SK-N-SH treated with all-trans-retinoic acid at 6 μM for 48 hours (cell line): ENCODE measurements at regions not wholly inside any gene's neighbourhood (a gene's known extent, or its start where the extent isn't known, plus 50 kb on each side); places are given as distances from the start of the nearest gene placed in this dataset.

Source experiments
- ATAC-seq: fragments of 200-7000 bp; cut with Tn5 transposase; 3 replicates; pipeline ENCODE4 v1.9.1; 2020; ENCODE audit warnings: mild to moderate bottlenecking, moderate library complexity
- ARNTL ChIP-seq: fragments of 450-650 bp; formaldehyde crosslinking; IDR thresholded peaks from 2 replicates; pipeline ENCODE4 v1.5.0; 2020; ENCODE audit warnings: low read depth, mild to moderate bottlenecking, moderate library complexity, borderline replicate concordance
- CSDC2 ChIP-seq: fragments of 250-450 bp; sonication (Bioruptor Pico); IDR thresholded peaks from 2 replicates; pipeline ENCODE4 v1.5.0; 2020; ENCODE audit warnings: mild to moderate bottlenecking, moderate library complexity
- ESRRG ChIP-seq: fragments of 250-450 bp; sonication (Bioruptor Pico); IDR thresholded peaks from 2 replicates; pipeline ENCODE4 v1.6.1; 2021; ENCODE audit warnings: mild to moderate bottlenecking
- GLIS3 ChIP-seq: fragments of 250-450 bp; sonication (Bioruptor Pico); IDR thresholded peaks from 2 replicates; pipeline ENCODE4 v1.5.0; 2020; ENCODE audit warnings: mild to moderate bottlenecking, moderate library complexity
- ISL1 ChIP-seq: fragments of 250-450 bp; sonication (Bioruptor Pico); IDR thresholded peaks from 2 replicates; pipeline ENCODE4 v2.1.2; 2022; ENCODE audit warnings: mild to moderate bottlenecking, moderate library complexity
- OSR1 ChIP-seq: fragments of 250-450 bp; sonication (Bioruptor Pico); IDR thresholded peaks from 2 replicates; pipeline ENCODE4 v1.8.0; 2022; ENCODE audit warnings: moderate library complexity, mild to moderate bottlenecking, inconsistent platforms
- PPARA ChIP-seq: fragments of 250-450 bp; sonication (Bioruptor Pico); IDR thresholded peaks from 2 replicates; pipeline ENCODE4 v1.5.0; 2020; ENCODE audit warnings: mild to moderate bottlenecking, borderline replicate concordance
- RARB ChIP-seq: fragments of 250-450 bp; sonication (Bioruptor Pico); IDR thresholded peaks from 2 replicates; pipeline ENCODE4 v1.8.0; 2021; ENCODE audit warnings: mild to moderate bottlenecking, moderate library complexity
- SNAI2 ChIP-seq: fragments of 250-450 bp; sonication (Bioruptor Pico); IDR thresholded peaks from 2 replicates; pipeline ENCODE4 v1.5.0; 2020; ENCODE audit warnings: mild to moderate bottlenecking, moderate library complexity
- TCF4 ChIP-seq: fragments of 250-450 bp; sonication (Bioruptor Pico); IDR thresholded peaks from 2 replicates; pipeline ENCODE4 v1.8.0; 2021; ENCODE audit warnings: mild to moderate bottlenecking, moderate library complexity, borderline replicate concordance
- TOX ChIP-seq: fragments of 250-450 bp; sonication (Bioruptor Pico); IDR thresholded peaks from 2 replicates; pipeline ENCODE4 v1.8.0; 2021; ENCODE audit warnings: mild to moderate bottlenecking, moderate library complexity, borderline replicate concordance
- ZFP3 ChIP-seq: fragments of 250-450 bp; sonication (Bioruptor Pico); IDR thresholded peaks from 2 replicates; pipeline ENCODE4 v1.5.0; 2020; ENCODE audit warnings: mild to moderate bottlenecking, moderate library complexity
- ZFP30 ChIP-seq: fragments of 450-650 bp; formaldehyde crosslinking; IDR thresholded peaks from 2 replicates; pipeline ENCODE4 v1.5.0; 2022; ENCODE audit warnings: mild to moderate bottlenecking, moderate library complexity
- ZNF565 ChIP-seq: fragments of 450-650 bp; formaldehyde crosslinking; conservative IDR thresholded peaks from 2 replicates; pipeline ENCODE4 v1.5.0; 2020; ENCODE audit warnings: low read depth, mild to moderate bottlenecking, moderate library complexity
- ZNF70 ChIP-seq: fragments of 450-650 bp; formaldehyde crosslinking; IDR thresholded peaks from 2 replicates; pipeline ENCODE4 v1.5.0; 2020; ENCODE audit warnings: mild to moderate bottlenecking, moderate library complexity
- ZNF8 ChIP-seq: fragments of 450-650 bp; formaldehyde crosslinking; IDR thresholded peaks from 2 replicates; pipeline ENCODE4 v1.5.0; 2020; ENCODE audit warnings: mild to moderate bottlenecking, moderate library complexity
- TF ChIP-seq, protein P1 (sequence below): fragments of 250-450 bp; sonication (Bioruptor Pico); IDR thresholded peaks from 2 replicates; pipeline ENCODE4 v1.5.1; 2020; ENCODE audit warnings: low read depth, mild to moderate bottlenecking, moderate library complexity
- TF ChIP-seq, protein P2 (sequence below): fragments of 250-450 bp; sonication (Bioruptor Pico); IDR thresholded peaks from 2 replicates; pipeline ENCODE4 v1.8.0; 2020; ENCODE audit warnings: mild to moderate bottlenecking, moderate library complexity, borderline replicate concordance
- TF ChIP-seq, protein P3 (sequence below): fragments of 250-450 bp; sonication (Bioruptor Pico); IDR thresholded peaks from 2 replicates; pipeline ENCODE4 v1.8.0; 2021; ENCODE audit warnings: low read depth, mild to moderate bottlenecking, moderate library complexity, borderline replicate concordance

DNA sequence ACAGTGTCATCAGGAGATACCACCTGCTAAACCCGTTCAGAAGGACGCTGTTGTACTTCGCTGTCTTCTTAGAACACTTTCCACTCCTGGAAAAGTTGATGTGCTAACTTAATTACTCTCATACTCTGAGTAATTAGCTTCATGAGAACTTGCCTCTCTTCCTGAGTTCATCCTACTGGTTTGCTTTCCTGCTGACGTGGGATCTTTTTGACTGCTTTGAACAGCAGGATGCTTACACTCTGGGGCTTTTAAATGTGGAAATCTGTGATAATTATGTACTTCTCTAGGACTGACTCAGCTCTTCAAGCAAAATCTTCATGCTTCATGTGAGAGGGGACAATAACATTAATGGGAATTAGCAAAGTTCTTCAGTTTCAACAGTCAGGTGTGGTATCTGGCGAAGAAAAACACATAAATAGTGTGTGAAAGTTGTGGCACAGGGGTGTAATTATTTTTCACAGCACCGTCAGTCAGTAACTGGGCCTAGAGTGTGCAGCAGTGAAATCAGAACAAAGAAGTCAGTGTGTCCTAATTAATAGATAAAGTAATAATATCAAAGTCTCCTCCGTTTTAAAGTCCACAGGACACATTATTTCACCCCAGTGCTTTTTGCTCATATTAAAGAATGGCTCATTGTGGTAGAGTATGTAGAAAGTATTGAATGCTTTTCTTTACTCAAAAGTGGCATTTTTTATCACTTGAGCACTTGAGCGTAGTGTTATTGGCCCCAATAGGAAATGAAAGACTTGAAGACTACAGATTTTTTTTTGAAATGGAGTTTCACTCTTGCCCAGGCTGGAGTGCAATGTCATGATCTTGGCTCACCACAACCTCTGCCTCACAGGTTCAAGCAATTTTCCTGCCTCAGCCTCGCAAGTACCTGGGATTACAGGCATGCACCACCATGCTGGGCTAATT is 140.9 kb upstream of the DMRT1 start:
- TF ChIP-seq ZFP30 (CRISPR knock-in tag) (no peak), ZNF8 (CRISPR knock-in tag) (no peak), ESRRG (CRISPR knock-in tag) (no peak), CSDC2 (no peak), ZNF70 (CRISPR knock-in tag) (no peak), GLIS3 (CRISPR knock-in tag) (no peak), OSR1 (CRISPR knock-in tag) (no peak), PPARA (CRISPR knock-in tag) (no peak), TCF4 (CRISPR knock-in tag) (no peak)
- TF ChIP-seq, protein P1, sequence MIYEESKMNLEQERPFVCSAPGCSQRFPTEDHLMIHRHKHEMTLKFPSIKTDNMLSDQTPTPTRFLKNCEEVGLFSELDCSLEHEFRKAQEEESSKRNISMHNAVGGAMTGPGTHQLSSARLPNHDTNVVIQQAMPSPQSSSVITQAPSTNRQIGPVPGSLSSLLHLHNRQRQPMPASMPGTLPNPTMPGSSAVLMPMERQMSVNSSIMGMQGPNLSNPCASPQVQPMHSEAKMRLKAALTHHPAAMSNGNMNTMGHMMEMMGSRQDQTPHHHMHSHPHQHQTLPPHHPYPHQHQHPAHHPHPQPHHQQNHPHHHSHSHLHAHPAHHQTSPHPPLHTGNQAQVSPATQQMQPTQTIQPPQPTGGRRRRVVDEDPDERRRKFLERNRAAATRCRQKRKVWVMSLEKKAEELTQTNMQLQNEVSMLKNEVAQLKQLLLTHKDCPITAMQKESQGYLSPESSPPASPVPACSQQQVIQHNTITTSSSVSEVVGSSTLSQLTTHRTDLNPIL: no peak
- TF ChIP-seq, protein P2, sequence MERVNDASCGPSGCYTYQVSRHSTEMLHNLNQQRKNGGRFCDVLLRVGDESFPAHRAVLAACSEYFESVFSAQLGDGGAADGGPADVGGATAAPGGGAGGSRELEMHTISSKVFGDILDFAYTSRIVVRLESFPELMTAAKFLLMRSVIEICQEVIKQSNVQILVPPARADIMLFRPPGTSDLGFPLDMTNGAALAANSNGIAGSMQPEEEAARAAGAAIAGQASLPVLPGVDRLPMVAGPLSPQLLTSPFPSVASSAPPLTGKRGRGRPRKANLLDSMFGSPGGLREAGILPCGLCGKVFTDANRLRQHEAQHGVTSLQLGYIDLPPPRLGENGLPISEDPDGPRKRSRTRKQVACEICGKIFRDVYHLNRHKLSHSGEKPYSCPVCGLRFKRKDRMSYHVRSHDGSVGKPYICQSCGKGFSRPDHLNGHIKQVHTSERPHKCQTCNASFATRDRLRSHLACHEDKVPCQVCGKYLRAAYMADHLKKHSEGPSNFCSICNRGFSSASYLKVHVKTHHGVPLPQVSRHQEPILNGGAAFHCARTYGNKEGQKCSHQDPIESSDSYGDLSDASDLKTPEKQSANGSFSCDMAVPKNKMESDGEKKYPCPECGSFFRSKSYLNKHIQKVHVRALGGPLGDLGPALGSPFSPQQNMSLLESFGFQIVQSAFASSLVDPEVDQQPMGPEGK (CRISPR knock-in tag): no peak
- no peak for ATAC-seq

DNA sequence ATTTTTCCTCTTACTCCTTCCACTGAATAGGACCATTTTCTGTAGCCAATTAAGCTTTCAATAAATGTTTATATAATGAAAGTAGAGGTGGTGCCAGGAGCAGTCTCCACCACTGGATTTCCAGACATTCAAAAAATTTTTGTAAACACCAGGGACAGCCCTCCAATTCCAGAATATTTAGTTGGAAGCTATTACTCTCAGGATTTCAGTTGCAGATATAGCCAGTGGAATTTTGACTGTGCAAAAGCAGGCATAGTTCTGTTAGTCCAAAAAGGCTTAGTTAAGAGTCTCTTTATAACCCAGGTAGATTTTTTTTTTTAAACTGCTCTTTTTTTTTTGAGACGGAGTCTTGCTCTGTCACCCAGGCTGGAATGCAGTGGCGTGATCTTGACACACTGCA is 138.1 kb upstream of the DMRT1 start:
- ATAC-seq: no peak
- TF ChIP-seq ZNF565 (no peak), CSDC2 (no peak), PPARA (CRISPR knock-in tag) (no peak), TOX (no peak), ISL1 (no peak), OSR1 (CRISPR knock-in tag) (no peak), ESRRG (CRISPR knock-in tag) (no peak), ARNTL (CRISPR knock-in tag) (no peak), SNAI2 (CRISPR knock-in tag) (no peak), ZNF70 (CRISPR knock-in tag) (no peak), ZNF8 (CRISPR knock-in tag) (no peak), RARB (no peak), TCF4 (CRISPR knock-in tag) (no peak), ZFP3 (CRISPR knock-in tag) (no peak)
- TF ChIP-seq, protein P2 (CRISPR knock-in tag): no peak
- TF ChIP-seq, protein P1: no peak
- TF ChIP-seq, protein P3, sequence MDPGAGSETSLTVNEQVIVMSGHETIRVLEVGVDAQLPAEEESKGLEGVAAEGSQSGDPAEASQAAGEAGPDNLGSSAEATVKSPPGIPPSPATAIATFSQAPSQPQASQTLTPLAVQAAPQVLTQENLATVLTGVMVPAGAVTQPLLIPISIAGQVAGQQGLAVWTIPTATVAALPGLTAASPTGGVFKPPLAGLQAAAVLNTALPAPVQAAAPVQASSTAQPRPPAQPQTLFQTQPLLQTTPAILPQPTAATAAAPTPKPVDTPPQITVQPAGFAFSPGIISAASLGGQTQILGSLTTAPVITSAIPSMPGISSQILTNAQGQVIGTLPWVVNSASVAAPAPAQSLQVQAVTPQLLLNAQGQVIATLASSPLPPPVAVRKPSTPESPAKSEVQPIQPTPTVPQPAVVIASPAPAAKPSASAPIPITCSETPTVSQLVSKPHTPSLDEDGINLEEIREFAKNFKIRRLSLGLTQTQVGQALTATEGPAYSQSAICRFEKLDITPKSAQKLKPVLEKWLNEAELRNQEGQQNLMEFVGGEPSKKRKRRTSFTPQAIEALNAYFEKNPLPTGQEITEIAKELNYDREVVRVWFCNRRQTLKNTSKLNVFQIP (CRISPR knock-in tag): no peak
- TF ChIP-seq, all 23 proteins: peak for 0

DNA sequence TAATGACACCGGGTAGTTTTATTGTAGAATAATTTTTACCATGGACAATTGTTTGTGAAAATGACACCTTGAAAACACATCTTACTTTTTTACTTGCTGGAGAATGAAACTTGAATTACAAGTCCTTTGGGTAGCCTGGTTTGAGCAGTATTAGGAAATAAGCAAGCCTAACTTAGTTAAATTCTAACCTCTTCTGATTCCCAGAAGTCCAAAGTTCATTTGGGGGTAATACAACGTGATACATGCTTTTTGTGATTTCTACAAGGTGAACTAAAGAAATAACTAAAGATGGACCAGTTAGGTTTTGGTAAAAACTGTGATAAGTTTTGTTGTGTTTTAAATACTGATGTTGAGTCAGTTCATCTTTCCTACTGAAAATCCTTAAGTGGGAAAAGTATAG is 135.4 kb upstream of the DMRT1 start:
- TF ChIP-seq ZFP3 (CRISPR knock-in tag) (no peak), ZFP30 (CRISPR knock-in tag) (no peak), PPARA (CRISPR knock-in tag) (no peak), ISL1 (no peak), RARB (no peak)
- TF ChIP-seq, all 23 proteins: peak for 0
- no peak for ATAC-seq
